ENCODE measurements at regions not wholly inside any gene's neighbourhood (a gene's known extent, or its start where the extent isn't known, plus 50 kb on each side); places are given as distances from the start of the nearest gene placed in this dataset.

DNA sequence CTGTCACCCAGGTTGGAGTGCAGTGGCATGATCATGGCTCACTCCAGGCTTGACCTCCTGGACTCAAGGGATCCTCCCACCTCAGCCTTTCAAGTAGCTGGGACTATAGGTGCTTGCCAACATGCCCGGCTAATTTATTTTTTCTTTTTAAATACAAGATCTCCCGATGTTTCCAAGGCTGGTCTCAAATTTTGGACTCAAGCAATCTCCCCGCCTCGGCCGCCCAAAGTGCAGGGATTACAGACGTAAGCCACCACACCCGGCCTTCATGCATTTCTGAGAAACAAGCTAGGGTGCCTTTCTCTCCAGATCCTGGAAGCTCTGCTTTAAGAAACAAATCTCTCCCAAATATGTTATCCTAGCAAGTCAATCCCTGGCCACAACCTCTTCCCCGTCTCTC lies 234.1 kb downstream of the FBXO15 start:
- no peak for DNase-seq

DNA sequence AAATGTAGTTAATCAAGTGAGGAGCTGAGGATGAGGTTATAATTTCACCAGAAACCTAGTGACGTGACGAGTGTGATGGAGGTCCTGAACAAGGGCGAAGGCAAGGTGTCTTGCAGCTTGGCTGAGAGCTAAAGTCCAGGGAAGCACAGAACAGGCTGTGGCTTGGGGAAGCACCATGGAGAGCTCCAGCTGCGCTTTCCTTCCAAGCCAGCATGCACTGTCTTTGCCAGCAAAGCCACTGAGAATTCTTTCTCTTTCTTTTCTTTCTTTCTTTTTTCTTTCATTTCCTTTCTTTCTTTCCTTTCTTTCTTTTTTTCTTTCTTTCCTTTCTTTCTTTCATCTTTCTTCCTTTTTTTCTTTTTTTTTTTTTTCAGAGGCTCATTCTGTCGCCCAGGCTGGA lies 239.3 kb downstream of the FBXO15 start:
- no peak for DNase-seq

DNA sequence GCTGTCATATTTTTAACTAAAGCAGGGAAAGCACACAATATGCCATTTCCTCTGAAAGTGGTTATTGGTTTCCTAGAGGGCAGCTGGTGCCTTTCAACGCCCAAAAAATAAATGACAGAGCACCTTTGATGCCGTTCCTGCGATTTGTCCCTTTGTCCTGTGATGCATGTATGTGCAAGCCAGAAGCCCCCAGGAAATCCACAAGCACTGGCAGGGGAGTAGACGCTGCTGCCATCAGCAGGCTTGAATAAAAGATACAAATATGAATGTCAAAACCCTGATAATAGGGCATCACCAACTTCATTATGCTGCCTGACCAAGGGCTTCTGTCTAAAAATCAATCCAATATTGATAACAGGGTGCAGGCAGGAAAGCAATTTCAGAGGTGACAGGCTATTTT lies 246.1 kb downstream of the FBXO15 start:
- DNase-seq: no peak

DNA sequence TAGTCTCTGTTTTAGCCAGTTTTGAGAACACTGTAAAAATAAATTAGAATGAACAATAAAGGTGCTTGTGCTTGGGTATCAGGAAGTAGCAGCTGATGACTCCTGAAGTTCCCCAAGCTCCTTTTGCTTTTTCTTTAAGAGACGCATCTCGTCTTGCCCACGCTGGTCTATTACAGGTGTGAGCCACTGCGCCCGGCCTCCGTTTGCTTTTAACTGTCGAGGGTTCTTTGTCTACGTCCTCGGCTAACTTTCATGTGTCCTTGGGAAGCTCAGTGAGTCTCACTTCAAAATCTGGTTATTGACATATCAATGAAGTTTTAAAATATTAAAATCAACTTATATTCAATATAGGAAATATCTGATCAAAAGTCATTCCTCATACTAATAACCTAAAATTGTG lies 246.5 kb downstream of the FBXO15 start:
- DNase-seq: no peak

DNA sequence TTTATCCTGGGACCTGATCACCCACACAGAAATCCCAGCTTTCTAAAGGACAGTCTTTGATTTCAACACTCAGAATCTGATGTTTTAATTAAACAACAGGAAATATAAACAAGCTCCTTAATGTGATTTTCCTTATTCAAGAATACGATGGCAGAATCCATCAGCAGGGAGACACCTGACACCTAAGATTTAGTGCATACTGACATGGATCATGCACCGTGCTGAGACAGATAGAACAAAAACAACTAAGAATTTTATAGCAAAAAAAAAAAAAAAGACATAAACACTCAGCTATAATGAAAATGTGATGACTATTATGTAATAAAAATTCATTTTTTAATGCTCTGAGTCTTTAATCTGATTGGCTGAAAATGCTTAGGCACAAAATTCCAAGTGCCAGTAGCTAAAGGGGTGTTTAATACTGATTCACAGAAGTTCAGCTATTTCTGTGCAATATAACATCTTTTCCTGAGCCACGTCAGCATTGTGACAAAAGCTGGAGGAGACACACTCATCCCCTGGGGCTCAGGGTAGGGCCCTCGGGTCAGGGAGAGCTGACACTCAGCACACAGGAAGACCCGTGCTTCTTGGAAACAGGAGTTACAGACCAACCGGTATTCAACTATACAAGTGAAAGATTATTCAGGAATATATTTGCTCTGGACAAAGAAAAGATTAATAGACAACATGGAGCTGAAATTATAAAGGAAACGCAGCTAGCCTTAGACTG lies 247.4 kb downstream of the FBXO15 start:
- DNase-seq: no peak

DNA sequence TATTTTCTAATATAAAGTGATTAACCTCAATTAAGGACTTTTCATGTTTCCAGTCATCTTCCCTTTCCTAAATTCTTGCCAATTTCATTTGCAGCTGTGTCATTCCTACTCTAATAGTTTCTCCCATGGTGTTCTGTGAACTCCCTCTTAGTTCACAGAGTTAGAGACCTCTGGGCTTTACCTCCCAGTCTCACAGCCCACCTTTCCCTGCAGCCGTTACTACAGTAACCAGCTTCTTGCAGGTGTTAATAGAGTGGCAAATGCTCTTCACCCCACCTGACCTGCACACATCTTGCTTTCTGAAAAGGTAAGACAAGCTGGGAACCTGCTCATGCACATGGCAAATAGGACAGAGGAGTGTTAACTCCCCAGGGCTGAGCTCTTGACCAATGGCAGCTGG lies 250.1 kb downstream of the FBXO15 start:
- no peak for DNase-seq

DNA sequence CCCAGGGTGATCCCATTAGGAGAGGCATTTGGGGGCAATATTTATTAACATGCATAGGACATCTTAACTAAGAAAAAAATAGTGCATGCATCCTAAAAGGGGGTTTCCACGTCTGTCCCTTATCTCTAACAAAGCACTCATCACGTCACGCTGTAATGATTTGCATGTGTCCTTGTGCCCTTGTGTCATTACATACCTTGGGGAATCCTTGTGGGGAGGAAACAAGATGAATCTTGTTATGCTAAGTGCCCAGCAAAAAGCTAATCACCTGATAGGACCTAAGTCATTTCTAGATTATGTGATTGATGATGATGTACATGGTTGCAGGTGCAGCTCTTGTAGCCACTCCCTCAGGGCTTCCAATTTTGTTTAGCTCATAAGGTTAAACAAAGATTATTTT lies 250.9 kb downstream of the FBXO15 start:
- DNase-seq: no peak

DNA sequence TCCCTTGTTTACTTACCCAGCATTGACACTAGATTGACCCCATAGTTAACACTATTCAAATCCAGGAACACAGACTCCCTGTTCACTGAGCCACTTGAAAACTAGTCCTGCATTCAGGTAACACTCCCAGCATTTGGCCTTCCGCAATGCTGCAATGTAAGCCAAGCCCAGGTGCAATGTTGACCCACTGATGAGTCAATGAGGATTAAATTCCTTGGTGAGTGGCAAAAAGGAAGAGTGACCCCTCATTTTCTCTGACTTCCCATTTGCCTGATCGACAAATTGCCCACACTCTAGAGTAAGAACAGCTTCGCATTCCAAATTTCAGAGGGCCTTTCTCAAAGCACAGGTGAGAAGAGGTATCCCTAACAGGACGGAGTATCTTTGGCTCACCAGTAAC lies 251.9 kb downstream of the FBXO15 start:
- no peak for DNase-seq

DNA sequence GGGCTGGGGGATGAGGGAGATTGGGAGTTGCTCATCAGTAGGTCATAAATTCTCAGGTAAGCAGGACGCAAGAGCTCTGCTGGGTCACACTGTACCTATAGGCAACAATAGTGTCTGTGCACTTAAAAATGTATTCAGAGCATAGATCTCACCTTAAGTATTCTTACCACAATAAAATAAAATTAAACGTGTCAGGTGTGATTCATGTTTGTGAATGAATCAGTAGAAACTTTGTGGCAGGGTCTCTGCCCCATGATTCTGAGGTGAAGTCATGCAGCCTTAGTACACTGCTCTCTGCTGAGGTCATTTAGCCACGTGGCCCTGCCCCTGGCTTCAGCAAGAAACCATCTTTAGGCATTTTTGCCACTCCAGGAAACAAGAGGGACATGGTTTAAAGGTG lies 253.8 kb downstream of the FBXO15 start:
- DNase-seq: no peak

DNA sequence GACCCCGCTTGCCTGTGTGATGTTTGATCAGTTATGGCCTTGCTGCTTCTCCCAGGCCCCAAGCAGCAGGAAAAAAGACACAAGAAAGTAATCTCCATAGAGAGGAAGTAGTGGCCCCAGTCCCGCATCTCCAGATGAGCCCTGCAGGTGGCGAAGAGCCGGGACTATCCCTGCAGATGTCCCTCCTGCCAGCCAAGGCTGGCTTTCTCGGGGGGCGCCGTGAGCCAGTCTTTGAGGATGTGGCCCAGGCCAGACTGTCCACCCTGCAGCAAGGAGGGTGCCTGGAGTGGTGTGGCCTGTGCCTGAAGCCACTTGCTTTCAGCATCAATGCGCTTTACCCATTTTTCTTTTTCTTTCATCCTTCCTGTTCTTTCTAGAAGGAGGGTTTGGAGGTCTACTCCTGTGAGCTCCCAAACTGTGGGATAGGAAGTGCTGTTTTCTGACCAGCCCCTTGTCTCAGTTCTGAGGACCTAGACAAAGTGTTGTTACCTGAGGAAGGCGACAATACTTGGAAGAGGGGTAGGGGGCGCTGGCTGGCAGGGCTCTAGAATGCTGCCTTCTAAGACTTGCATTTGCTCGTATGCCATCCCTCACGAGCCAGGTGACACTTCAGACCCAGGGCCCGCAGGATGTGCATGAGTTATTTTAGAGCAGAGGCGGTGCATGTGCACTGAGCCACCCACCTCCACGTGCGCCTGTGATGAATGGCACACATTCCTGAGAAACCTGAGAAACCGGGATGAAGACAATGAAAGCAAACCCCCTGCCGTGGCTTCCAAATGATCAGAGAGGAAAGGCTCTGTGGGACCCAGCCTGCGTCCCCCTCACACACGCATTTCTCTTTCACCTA lies 255.8 kb downstream of the FBXO15 start:
- DNase-seq: no peak

DNA sequence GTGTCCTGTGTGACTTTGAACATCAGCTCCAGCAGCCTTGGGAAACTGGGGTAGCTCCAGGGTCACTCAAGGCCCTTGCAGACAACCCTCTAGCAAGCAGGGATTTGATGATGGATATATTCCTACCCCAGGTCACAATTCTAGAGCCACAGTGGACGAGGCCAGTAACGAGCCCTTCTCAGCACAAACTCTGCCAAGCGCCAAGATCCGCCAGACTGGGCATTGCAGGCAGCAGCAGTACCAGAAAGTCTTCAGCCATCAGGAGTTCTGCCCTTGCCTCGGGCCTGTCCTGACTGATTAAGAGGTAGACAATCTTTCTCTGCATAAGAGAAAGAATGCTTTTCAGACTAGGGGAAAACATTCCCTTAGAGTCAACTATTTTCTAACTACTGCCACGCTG lies 259.1 kb downstream of the FBXO15 start:
- no peak for DNase-seq

DNA sequence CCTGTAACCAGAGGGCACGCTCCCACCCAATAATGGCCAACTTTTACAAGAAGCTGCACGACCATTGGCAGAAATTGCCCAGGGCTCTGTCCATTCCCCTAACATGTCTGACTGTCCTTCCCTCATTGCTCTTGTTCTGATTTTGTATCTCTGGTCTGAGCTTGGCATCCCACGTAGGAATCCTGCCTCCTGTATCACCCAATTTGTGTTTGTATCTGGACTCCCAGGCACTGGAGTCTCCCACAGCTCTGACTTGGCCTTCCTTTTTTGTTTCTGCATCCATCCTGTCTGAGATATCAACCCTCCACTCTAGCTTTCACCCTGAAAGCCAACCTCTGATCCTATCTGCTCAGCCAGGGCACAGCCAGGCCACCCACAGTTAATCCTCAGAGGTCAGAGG lies 259.8 kb downstream of the FBXO15 start:
- no peak for DNase-seq

DNA sequence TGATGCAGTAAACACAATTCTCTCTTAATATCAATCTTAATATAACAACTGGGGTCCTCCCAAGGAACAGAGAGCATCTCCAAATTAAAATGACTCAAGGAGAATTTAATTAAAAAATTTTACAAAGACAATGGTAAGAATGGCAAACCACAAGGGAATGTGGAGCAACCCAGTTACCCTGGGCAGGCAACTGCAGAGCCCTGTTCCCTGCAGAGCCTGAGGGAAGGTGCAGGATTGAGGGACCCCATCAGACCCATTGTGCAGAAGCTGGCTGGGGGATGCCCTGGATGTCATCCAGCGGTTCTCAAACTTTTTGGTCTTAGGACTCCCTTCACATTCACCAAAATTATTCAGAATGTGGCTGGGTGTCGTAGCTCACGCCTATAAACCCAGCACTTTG lies 262.8 kb downstream of the FBXO15 start:
- no peak for DNase-seq

DNA sequence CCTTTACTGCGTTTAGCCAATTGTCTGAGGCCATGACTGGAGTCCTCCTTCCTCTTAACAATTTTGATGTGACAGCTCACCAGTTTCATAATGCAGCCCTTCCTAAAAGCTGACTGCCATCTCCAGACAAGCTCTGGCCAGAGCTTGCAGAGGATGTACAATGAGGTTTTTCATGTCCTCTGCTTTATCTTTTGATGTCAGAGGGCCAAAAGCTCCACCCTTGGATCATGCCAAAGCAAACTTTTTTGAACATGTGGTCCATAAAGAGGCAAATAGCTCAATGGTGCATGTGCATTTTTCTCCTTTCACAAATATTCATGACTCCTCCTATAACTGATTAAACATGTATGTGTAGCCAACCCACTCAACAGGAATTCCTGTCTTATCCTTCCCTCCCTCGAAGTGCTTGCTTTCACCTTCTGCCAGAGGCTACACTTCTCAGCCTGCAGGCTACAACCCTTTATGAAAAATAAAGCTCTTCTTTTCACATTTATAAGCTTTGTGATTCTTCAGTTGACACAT lies 266.2 kb downstream of the FBXO15 start:
- DNase-seq: no peak

DNA sequence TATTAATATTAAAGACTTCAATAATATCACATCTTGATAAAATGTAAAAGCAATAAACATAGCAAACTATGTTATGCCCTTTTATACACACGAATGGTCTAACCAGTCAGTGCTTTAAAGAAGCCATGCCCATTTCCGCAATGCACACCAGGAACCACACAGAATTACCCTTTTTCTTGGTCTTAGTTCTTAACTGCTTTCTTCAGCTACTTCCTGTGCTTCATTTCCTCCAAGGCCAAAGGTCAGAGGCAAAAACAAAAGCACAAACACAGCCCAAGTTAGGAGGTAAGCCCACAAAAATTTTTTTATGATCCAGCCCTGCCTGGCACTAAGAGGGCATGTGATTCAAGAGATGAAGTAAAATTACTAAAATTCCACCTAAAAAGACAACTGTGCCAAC lies 267.2 kb downstream of the FBXO15 start:
- no peak for DNase-seq

DNA sequence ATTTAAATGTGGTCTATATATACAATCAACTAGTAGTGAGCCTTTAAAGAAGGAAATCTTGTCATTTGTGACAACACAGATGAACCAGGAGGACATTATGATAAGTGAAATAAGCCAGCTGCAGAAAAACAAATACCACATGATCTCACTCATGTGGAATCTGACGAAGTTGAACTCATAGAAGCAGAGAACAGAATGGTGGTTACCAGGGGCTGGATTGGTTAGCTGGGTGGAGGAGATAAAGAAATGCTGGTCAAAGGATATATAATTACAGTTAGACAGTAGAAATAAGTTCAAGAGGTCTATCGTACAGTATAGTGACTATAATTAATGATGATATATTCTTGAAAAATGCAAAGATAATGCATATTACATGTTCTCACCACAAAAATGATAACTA lies 267.9 kb downstream of the FBXO15 start:
- DNase-seq: no peak

DNA sequence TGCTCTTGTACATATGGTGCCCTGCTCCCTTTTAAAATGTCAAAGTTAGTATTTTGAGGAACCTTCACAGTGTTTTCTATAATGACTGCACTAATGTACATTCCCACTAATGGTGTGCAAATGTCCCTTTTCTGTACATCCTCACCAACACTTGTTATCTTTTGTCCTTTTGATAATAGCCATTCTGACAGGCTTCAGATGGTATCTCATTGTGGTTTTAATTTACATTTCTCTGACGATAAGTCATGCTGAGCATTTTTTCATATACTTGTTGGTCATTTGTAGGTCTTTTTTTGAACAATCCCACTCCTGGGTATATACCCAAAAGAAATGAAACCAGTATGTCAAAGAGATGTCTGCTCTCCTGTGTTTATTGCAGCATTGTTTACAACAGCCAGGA lies 268.3 kb downstream of the FBXO15 start:
- DNase-seq: no peak

DNA sequence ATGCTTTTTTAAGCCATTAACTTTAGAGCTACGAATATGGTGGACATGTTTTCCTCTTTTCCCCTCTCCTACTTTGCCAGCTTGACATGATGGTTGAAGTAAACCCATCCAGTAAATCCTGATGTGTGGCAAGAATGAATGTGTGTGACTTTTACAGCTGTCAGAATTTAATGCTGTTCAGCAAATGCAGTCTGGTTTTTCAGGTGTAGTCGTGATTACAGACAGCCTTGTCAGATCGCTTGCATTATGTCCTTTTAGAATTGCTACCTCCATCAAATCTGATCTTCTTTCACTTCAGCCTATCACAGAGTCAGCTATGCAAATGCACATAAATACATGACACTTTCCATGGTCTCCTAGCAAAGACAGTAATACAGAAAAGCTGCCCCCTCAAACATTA lies 278.5 kb downstream of the FBXO15 start:
- DNase-seq: no peak

DNA sequence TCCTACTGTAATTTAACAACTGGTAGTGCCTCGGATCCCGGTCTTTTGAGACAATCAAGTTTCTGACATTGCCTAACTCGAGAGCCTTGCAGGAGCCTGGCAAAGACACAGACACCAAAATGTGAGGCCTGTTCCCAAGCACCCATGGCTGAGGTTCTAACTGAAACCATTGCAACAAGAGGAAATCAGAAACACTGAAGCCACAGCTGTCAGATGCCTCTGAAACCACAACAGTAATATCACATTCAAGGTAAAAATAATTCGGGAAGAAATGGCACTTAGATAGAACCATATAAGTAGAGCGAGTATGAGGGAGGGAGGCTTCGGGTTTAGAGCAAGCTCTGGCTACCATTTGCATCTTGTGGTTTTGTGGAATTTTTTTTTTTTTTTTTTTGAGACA lies 285.9 kb downstream of the FBXO15 start:
- DNase-seq: no peak

DNA sequence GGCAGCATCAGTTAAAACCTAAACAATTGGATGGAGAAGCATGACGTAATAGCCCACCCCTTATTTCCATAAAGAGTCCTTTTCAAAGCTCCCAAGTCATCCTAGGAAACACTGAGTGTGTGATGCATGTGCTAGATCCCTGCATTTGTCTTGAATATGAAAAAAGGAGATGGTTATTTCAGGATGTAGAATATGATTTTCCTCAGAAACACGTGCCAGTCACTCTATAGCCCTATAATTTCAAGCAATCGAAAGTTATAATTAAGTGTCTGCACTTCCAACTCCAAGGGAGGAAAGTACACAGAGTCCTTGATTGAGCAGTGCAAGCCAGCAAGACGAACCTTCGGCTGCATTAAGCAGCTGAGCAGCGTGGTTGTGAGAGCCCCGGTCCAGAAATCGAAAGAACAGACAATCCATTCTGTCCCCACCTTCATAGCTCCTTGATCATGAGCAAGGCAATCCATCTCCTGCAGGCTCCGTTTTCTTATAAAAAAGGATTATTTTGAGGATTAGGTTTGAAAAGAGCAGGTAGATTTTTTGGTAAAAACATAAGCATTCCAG lies 287.7 kb downstream of the FBXO15 start:
- DNase-seq: no peak

DNA sequence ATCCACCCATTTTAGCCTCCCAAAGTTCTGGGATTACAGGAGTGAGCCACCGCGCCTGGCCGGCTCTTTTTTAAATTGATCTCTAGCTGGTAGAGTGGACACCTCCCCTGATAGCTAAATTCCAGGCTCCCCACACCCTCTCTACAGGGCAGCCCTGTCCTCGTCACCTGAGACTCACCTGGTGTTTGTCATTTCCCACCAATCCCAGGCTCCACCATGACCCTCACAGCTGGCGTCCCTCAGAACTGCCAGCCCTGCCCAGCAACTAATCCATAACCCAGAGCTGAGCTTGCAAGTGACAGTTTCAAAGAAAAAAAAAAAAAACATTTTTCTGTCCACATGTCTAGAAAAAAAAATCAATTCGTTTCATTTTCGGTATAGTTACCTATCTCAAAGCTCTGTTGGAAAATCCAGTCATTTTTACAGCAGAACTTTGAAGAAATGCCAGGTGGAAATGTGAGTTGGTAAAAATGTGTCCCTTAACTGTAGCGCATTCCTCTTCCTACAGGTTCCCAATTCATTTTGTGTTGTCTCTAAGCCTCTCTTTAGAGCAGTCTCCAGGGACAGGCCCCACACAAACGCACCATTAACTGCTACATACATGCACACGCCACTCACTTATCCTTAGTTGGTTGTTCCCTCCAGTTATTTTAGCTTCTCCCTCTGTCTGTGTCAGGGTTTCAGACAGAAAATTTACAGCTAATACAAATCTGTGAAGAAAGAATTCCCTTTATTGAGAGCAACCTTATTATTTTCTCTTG lies 294.7 kb downstream of the FBXO15 start:
- DNase-seq: no peak

DNA sequence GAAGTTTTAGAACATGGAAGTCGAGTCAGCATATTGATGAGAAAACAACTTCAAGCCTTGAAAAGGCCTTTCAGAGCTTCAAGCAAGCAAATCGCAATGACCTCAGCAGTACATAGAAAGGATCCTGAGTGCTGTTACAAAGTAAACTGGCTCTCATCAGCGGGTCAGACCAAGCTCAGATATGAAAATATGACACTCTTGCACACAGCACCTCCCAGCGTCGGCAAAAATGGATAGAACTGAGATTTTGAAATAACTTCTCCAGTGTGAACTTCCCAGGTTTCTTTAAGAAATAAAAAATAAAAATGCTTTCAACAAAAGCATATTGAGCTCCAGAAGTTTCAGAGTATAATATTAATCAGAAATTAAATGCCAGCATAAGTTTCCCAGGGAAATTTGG lies 296.9 kb downstream of the FBXO15 start:
- no peak for DNase-seq

DNA sequence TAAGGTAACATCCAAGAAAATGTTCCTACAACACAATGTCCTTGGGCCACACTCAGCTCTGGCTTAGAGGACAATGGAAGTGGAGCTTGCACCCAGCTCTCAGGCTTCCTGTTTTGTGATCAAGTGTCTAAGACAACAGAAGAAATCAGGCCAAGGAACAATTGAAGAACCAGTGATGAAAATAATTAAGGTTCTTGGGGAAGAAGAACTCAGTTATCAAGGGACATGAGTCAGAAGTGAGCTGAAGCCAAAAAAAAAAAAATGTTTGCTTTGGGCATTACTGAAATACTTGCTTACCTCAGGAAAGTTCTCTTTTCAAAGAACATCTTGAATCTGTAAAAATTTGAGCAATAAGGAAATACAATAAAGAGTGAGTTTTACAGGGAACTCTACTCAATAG lies 299.0 kb downstream of the FBXO15 start:
- DNase-seq: no peak
